Kidney epithelial cell (primary cell): ENCODE measurements at regions not wholly inside any gene's neighbourhood (a gene's known extent, or its start where the extent isn't known, plus 50 kb on each side); places are given as distances from the start of the nearest gene placed in this dataset.
A peak's percentile ranks its signal among the peaks of the same experiment; 100 is the strongest.

Experiments
- DNase-seq: peaks from one replicate; pipeline ENCODE4 v3.0.0-alpha.2; 2010; ENCODE audit warnings: low read depth
- H3K27me3 ChIP-seq: 2 replicates; pipeline ENCODE4 v1.6.0; 2011; ENCODE audit warnings: low read length; ENCODE audit not compliant: control insufficient read depth, insufficient read depth
- H3K36me3 ChIP-seq: 2 replicates; pipeline ENCODE4 v1.5.1; 2011; ENCODE audit warnings: low read length; ENCODE audit not compliant: control insufficient read depth, insufficient read depth
- H3K4me3 ChIP-seq: 2 replicates; pipeline ENCODE4 v1.5.1; 2011; ENCODE audit warnings: low read depth, mild to moderate bottlenecking, control low read depth, low read length
- TF ChIP-seq, protein P1 (sequence below): IDR thresholded peaks from 2 replicates; pipeline ENCODE4 v1.5.1; 2011; ENCODE audit warnings: mild to moderate bottlenecking, moderate library complexity, low read length, control low read depth, inconsistent platforms; ENCODE audit not compliant: insufficient read depth, poor library complexity, severe bottlenecking

DNA sequence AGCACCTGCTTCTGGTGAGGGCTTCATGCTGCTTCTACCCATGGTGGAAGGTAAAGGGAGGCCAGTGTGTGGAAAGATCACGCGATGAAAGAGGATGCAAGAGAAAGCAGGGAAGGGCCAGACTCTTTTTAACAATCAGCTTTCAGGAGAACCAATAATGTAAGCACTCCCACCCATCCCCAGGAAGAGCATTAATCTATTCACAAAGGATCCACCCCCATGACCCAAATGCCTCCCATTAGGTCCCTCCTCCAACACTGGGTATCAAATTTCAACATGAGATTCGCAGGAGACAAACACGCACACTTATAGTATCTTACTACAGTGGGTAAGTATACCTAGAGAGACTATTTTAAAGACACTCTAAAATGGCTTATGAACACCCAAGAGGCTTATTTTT, 80.5 kb upstream of the TMCC3 start:
- TF ChIP-seq, protein P1, sequence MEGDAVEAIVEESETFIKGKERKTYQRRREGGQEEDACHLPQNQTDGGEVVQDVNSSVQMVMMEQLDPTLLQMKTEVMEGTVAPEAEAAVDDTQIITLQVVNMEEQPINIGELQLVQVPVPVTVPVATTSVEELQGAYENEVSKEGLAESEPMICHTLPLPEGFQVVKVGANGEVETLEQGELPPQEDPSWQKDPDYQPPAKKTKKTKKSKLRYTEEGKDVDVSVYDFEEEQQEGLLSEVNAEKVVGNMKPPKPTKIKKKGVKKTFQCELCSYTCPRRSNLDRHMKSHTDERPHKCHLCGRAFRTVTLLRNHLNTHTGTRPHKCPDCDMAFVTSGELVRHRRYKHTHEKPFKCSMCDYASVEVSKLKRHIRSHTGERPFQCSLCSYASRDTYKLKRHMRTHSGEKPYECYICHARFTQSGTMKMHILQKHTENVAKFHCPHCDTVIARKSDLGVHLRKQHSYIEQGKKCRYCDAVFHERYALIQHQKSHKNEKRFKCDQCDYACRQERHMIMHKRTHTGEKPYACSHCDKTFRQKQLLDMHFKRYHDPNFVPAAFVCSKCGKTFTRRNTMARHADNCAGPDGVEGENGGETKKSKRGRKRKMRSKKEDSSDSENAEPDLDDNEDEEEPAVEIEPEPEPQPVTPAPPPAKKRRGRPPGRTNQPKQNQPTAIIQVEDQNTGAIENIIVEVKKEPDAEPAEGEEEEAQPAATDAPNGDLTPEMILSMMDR: no peak
- no peak for DNase-seq
- H3K36me3 ChIP-seq: no peaks in the 10 kb centered on the region

DNA sequence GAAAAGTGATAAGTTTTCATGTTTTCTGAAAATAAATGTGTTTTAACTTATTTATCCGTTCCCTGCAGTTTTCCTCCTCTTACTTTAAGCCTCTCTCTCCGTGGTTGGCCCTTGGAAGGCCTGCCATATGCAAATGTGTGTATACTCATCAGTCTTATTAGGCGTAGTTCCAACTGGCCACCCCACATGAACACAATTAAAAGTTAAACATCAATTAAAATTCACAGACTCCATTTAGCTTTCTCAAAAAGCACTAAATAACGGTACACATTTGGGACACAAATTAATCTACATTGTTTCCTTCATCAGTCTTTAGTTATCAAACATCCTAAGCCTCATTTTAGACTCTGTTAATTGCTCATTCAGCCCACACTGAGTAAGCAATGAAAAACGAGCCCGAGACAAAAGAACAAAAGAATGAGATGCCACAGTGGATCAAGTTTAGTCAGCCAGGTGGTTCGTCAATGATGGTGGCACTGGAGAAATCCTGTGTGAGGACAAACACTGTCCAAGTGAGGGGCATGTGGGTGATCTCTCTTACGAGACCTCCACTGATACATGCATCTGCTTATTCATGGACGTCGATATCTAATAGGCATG, 76.0 kb upstream of the TMCC3 start:
- Histone ChIP-seq H3K36me3 (no peaks in the 10 kb centered on the region), H3K4me3 (no peak overlapping the region), H3K27me3 (no peaks in the 10 kb centered on the region)
- TF ChIP-seq, protein P1: no peak
- no peak for DNase-seq

More for the DNA sequence above, 80.5 kb upstream of the TMCC3 start:
- Histone ChIP-seq H3K4me3 (no peak overlapping the region), H3K27me3 (no peaks in the 10 kb centered on the region)

DNA sequence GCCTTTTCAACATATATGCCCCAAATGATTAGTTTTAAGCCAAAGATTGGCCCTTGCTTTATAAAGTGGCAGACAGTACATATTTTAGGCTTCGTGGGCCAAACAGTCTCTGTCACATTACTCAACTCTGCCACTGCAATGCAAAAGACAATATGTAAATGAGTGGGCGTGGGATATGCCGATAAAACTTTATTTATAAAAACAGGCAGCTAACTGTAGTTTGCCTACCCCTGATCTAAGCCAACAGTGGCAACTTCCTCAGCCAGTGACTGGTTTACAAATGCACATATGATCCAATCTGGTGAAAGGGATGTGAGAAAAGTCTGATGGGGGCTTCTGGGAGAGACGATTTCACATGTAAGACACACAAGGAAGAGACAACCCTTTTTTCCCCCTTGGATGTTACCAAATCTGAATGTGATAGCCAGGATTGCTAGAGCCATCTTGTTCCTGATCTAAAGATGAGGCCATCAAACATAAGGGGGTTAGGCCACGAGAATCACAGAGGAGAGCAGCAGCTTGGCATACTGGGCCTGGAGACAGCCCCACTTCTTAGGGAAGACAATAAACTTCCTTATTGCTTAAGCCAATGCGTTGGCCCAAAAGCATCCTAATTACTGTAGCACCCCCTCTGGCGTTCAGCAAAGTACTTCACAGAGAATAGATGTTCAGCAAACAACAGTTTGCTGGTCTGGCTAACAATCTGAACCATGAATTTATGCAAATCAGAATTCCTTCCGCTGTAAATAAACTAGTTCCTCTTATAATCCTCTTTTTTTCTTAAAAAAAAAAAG, 75.2 kb upstream of the TMCC3 start:
- Histone ChIP-seq H3K36me3 (no peaks in the 10 kb centered on the region), H3K27me3 (no peaks in the 10 kb centered on the region), H3K4me3 (no peak overlapping the region)
- TF ChIP-seq, protein P1: peak; percentile 10
- no peak for DNase-seq

DNA sequence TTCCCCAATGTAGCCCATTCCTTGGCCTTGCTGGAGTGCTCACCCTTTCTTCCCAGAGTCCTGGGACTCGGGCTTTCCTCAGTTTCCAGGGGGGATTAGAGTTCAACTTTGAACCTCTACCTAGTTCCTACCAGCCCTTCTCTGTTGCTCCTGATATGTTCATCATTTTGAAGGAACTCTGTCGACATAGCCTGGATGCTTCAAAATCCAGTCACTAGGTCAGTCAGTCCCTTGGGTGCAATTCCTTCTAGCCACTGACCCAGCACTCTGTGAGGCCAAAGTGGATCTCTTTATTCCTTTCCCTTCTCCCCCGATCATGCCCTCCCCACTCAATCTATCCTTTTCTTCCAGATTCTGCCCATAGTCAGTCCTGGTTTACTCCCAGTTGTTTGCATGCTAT, 72.3 kb upstream of the TMCC3 start:
- H3K36me3 ChIP-seq: no peaks in the 10 kb centered on the region
- no peak for DNase-seq
- TF ChIP-seq, protein P1: no peak
- no peak overlapping the region for H3K4me3 ChIP-seq
- no peaks in the 10 kb centered on the region for H3K27me3 ChIP-seq

DNA sequence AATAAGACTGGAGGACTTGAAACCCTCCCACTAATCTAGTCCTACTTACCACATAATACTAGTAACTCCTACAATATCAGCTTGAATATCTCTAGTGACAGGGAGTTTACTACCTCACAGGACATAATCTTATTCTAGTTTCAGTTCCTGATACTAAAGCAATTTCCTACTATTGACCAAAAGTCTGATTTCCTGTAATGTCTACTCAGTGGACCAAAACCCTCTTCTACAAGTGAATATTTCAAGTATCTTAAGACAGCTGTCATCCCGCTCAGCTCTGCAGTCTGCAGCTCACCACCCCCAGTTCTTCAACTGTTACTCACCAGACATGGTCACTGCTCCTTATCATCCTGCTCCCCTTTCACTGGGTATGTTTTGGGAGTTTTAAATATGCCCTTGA, 70.8 kb upstream of the TMCC3 start:
- DNase-seq: no peak

More for the DNA sequence above, 70.8 kb upstream of the TMCC3 start:
- no peaks in the 10 kb centered on the region for H3K27me3 ChIP-seq
- H3K4me3 ChIP-seq: no peak overlapping the region
- TF ChIP-seq, protein P1: no peak
- no peaks in the 10 kb centered on the region for H3K36me3 ChIP-seq
